ENCODE measurements at regions not wholly inside any gene's neighbourhood (a gene's known extent, or its start where the extent isn't known, plus 50 kb on each side); places are given as distances from the start of the nearest gene placed in this dataset.

- Mint-ChIP-seq H3K36me3 (ENCODE audit: insufficient read depth, unreplicated experiment) (peaks cover 5% of the 10 kb centered on the region), H3K27me3 (ENCODE audit: unreplicated experiment) (no peaks in the 10 kb centered on the region), H3K4me1 (ENCODE audit: low read depth, unreplicated experiment) (peaks cover 8% of the 10 kb centered on the region), H3K9me3 (ENCODE audit: low read depth, unreplicated experiment) (peaks cover 2% of the 10 kb centered on the region), H3K4me3 (ENCODE audit: low read depth, unreplicated experiment) (no peak overlapping the region), H3K27ac (ENCODE audit: unreplicated experiment) (no peak overlapping the region)
- CTCF ChIA-PET = no interaction called here
- intact Hi-C loops (cut with micrococcal nuclease; ENCODE audit: unreplicated experiment) = no loop called here
- no TSS peak for BruUV-seq (replicated peaks)
- no peak for DNase-seq
- no peak for TF ChIP-seq CTCF (IDR thresholded peaks at IDR 0.05; ENCODE audit: unreplicated experiment)
Observed at GRCh38 chr14:34106310-34106709, 155.4 kb upstream of the EGLN3 start.

- H3K27me3 Mint-ChIP-seq (ENCODE audit: unreplicated experiment) = no peaks in the 10 kb centered on the region
- no peak overlapping the region for H3K4me3 Mint-ChIP-seq (ENCODE audit: low read depth, unreplicated experiment)
- DNase-seq = no peak
- H3K4me1 Mint-ChIP-seq (ENCODE audit: low read depth, unreplicated experiment) = no peaks in the 10 kb centered on the region
- H3K36me3 Mint-ChIP-seq (ENCODE audit: insufficient read depth, unreplicated experiment) = peaks cover 5% of the 10 kb centered on the region
- H3K27ac Mint-ChIP-seq (ENCODE audit: unreplicated experiment) = no peak overlapping the region
- intact Hi-C loops (cut with micrococcal nuclease; ENCODE audit: unreplicated experiment) = no loop called here
- no peaks in the 10 kb centered on the region for H3K9me3 Mint-ChIP-seq (ENCODE audit: low read depth, unreplicated experiment)
- CTCF ChIA-PET = interaction anchor here (1.1 kb wide), 1 partner anchor 9 kb away, joined by 3 read pairs; no protein-coding TSS in a partner anchor
- TF ChIP-seq CTCF (IDR thresholded peaks at IDR 0.05; ENCODE audit: unreplicated experiment) = no peak
- BruUV-seq (replicated peaks) = no TSS peak
Observed at GRCh38 chr14:34104489-34105397, 153.9 kb upstream of the EGLN3 start.

- BruUV-seq (replicated peaks) = no TSS peak
- intact Hi-C loops (cut with micrococcal nuclease; ENCODE audit: unreplicated experiment) = no loop called here
- CTCF ChIA-PET = no interaction called here
- no peaks in the 10 kb centered on the region for H3K9me3 Mint-ChIP-seq (ENCODE audit: low read depth, unreplicated experiment)
- H3K27me3 Mint-ChIP-seq (ENCODE audit: unreplicated experiment) = no peaks in the 10 kb centered on the region
- H3K36me3 Mint-ChIP-seq (ENCODE audit: insufficient read depth, unreplicated experiment) = no peaks in the 10 kb centered on the region
- H3K4me1 Mint-ChIP-seq (ENCODE audit: low read depth, unreplicated experiment) = peaks cover 10% of the 10 kb centered on the region
- TF ChIP-seq CTCF (IDR thresholded peaks at IDR 0.05; ENCODE audit: unreplicated experiment) = no peak
- H3K27ac Mint-ChIP-seq (ENCODE audit: unreplicated experiment) = no peak overlapping the region
- DNase-seq = no peak
- H3K4me3 Mint-ChIP-seq (ENCODE audit: low read depth, unreplicated experiment) = no peak overlapping the region
Observed at GRCh38 chr14:34103176-34103575, 152.3 kb upstream of the EGLN3 start.

- Mint-ChIP-seq H3K9me3 (ENCODE audit: low read depth, unreplicated experiment) (no peaks in the 10 kb centered on the region), H3K27ac (ENCODE audit: unreplicated experiment) (no peak overlapping the region), H3K4me1 (ENCODE audit: low read depth, unreplicated experiment) (peaks cover 20% of the 10 kb centered on the region), H3K27me3 (ENCODE audit: unreplicated experiment) (no peaks in the 10 kb centered on the region), H3K36me3 (ENCODE audit: insufficient read depth, unreplicated experiment) (no peaks in the 10 kb centered on the region), H3K4me3 (ENCODE audit: low read depth, unreplicated experiment) (no peak overlapping the region)
- no TSS peak for BruUV-seq (replicated peaks)
- intact Hi-C loops (cut with micrococcal nuclease; ENCODE audit: unreplicated experiment) = loop anchor here (2.0 to 10.0 kb wide), 3 partner anchors 47 to 182 kb away; partner anchors contain the start of gene EGLN3
- no peak for TF ChIP-seq CTCF (IDR thresholded peaks at IDR 0.05; ENCODE audit: unreplicated experiment)
- CTCF ChIA-PET = no interaction called here
- DNase-seq = no peak
Observed at GRCh38 chr14:34099635-34100034, 148.8 kb upstream of the EGLN3 start.

All from Calu3 (cell line).